Cardiac fibroblast (primary cell): ENCODE measurements at regions not wholly inside any gene's neighbourhood (a gene's known extent, or its start where the extent isn't known, plus 50 kb on each side); places are given as distances from the start of the nearest gene placed in this dataset.

Source experiments
- DNase-seq, 2 donors: peaks; one replicate each; pipeline versions ENCODE4 v3.0.0 to v3.0.0-alpha.2; 2010; ENCODE audit warnings: low read depth in 2 of 2
- H3K4me3 ChIP-seq, 2 donors: replicated peaks in 1 of 2; 1 replicate in 1 of 2; 2 replicates in 1 of 2; pipeline ENCODE4 v1.5.1; 2011; ENCODE audit warnings: low read depth in 2 of 2, low read length in 2 of 2, mild to moderate bottlenecking in 2 of 2, moderate library complexity in 1 of 2
- CTCF ChIP-seq: IDR thresholded peaks from one replicate; pipeline ENCODE4 v1.5.1; 2011; ENCODE audit warnings: low read depth, mild to moderate bottlenecking, low read length, inconsistent platforms

GRCh38 chr14:101057394-101057793 lies 153.9 kb upstream of the RTL1 start:
- no peak for TF ChIP-seq CTCF
- no peak overlapping the region for H3K4me3 ChIP-seq
- no peak for DNase-seq

- peak; percentile 6 to 38 for DNase-seq
- no peak overlapping the region for H3K4me3 ChIP-seq
- no peak for TF ChIP-seq CTCF
Observed at GRCh38 chr14:101058571-101058970, 155.0 kb upstream of the RTL1 start.

DNA sequence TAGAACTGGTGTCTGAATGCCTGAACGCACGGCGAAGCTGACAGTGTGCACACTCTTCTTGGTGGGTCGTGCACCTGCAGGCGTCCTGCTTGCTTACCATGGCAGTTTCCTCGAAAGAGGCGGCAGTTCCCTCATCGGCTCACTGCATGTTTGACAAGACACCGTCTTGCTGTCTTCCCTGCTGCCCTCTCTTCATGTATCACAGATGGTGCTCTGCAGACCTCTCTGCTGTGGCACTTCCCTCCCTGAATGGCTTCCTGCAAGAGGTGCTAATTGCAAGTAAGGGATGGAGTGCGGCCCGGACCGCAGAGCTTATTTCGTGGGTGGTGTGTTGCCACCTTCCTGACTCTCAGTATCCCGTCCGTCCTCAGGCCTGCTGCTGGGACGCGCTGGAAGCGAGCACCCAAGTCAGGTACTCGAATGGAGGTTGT lies 156.7 kb upstream of the RTL1 start:
- TF ChIP-seq CTCF: no peak

GRCh38 chr14:101061411-101062064 lies 158.0 kb upstream of the RTL1 start:
- TF ChIP-seq CTCF: no peak
- no peak for DNase-seq
- H3K4me3 ChIP-seq: no peak overlapping the region

More for the DNA sequence above, 156.7 kb upstream of the RTL1 start:
- H3K4me3 ChIP-seq: no peak overlapping the region
- DNase-seq: no peak

DNA sequence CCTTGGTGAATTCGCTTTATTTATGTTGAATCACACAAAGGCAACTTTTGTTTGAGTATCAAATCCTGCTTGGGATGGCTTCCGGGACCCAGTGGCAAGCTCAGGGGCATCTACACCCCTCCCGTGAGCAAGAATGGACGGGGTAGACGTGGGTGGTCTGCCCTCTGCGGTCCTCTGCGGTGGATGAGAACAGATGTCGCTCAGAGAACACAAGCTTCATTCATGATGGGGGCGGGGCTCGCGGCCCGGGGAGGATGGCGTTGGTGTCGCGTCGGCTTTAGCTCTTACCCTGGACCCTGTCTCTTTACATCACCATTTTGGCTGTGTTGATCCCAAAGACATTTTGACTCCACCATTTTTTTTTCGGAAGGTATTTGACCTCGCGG lies 158.5 kb upstream of the RTL1 start:
- no peak overlapping the region for H3K4me3 ChIP-seq
- DNase-seq: no peak
- TF ChIP-seq CTCF: no peak

GRCh38 chr14:101062601-101063000 lies 159.1 kb upstream of the RTL1 start:
- no peak overlapping the region for H3K4me3 ChIP-seq
- peak in 1 of 2 donors; percentile 29 for DNase-seq

More at GRCh38 chr14:101062601-101063000, 159.1 kb upstream of the RTL1 start:
- no peak for TF ChIP-seq CTCF
